Nephron progenitor cell (in vitro differentiated cells): ENCODE measurements at regions not wholly inside any gene's neighbourhood (a gene's known extent, or its start where the extent isn't known, plus 50 kb on each side); places are given as distances from the start of the nearest gene placed in this dataset.

Experiments used
- DNase-seq: peaks from one replicate; pipeline ENCODE4 v3.0.0; 2021
- H3K27ac Mint-ChIP-seq: 2 replicates; pipeline ENCODE4 v1.8.0; 2021; ENCODE audit warnings: mild to moderate bottlenecking, moderate library complexity, mixed read lengths
- H3K27me3 Mint-ChIP-seq: 2 replicates; pipeline ENCODE4 v1.8.0; 2021; ENCODE audit warnings: mild to moderate bottlenecking, low read depth, mixed read lengths; ENCODE audit not compliant: poor library complexity
- H3K36me3 Mint-ChIP-seq: 2 replicates; pipeline ENCODE4 v1.8.0; 2021; ENCODE audit warnings: low read depth, mixed read lengths
- H3K4me1 Mint-ChIP-seq: 2 replicates; pipeline ENCODE4 v1.8.0; 2021; ENCODE audit warnings: mixed read lengths
- H3K4me3 Mint-ChIP-seq: 2 replicates; pipeline ENCODE4 v1.8.0; 2021; ENCODE audit warnings: mild to moderate bottlenecking, moderate library complexity, mixed read lengths
- H3K9me3 Mint-ChIP-seq: 2 replicates; pipeline ENCODE4 v1.8.0; 2021; ENCODE audit warnings: mild to moderate bottlenecking, moderate library complexity, mixed read lengths
- TF ChIP-seq, protein P1 (sequence below): fragments of 200-600 bp; sonication (generic); IDR thresholded peaks from 2 replicates; pipeline ENCODE4 v1.5.0; 2021; ENCODE audit warnings: antibody characterized with exemption

DNA sequence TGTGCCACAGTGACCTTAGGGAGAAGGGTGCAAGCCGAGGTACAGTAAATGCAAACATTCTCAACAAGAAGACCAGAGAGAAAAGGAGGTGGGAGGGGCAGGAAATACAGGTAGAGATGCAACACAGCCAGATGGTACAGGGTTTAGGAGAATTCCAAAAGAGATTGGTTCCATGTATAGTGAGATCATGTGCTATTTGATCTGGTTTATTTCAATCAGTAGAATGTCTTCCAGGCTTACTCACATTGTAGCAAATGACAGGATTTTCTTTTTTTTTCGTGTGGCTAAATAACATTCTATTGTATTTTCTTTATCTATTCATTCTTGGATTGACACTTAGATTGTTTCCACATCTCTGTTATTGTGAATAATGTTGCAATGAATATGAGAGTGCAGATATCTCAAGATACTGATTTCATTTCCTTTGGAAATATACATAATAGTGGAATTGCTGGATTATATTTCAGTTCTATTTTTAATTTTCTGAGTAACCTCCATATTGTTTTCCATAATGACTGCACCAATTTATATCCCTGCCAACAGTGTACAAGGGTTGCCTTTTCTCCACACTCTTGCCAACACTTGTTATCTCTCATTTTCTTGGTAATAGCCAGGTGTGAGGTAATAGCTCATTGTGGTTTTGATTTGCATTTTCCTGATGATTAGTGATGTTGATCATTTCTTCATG lies 107.8 kb upstream of the GAS1 start:
- peaks cover 9% of the 10 kb centered on the region for H3K4me1 Mint-ChIP-seq
- DNase-seq, result no peak
- TF ChIP-seq, protein P1, sequence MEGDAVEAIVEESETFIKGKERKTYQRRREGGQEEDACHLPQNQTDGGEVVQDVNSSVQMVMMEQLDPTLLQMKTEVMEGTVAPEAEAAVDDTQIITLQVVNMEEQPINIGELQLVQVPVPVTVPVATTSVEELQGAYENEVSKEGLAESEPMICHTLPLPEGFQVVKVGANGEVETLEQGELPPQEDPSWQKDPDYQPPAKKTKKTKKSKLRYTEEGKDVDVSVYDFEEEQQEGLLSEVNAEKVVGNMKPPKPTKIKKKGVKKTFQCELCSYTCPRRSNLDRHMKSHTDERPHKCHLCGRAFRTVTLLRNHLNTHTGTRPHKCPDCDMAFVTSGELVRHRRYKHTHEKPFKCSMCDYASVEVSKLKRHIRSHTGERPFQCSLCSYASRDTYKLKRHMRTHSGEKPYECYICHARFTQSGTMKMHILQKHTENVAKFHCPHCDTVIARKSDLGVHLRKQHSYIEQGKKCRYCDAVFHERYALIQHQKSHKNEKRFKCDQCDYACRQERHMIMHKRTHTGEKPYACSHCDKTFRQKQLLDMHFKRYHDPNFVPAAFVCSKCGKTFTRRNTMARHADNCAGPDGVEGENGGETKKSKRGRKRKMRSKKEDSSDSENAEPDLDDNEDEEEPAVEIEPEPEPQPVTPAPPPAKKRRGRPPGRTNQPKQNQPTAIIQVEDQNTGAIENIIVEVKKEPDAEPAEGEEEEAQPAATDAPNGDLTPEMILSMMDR, result no peak
- H3K27ac Mint-ChIP-seq, result no peak overlapping the region
- H3K36me3 Mint-ChIP-seq, result peaks cover 6% of the 10 kb centered on the region
- peaks cover 21% of the 10 kb centered on the region for H3K9me3 Mint-ChIP-seq
- no peak overlapping the region for H3K4me3 Mint-ChIP-seq
- H3K27me3 Mint-ChIP-seq, result peaks cover 6% of the 10 kb centered on the region

DNA sequence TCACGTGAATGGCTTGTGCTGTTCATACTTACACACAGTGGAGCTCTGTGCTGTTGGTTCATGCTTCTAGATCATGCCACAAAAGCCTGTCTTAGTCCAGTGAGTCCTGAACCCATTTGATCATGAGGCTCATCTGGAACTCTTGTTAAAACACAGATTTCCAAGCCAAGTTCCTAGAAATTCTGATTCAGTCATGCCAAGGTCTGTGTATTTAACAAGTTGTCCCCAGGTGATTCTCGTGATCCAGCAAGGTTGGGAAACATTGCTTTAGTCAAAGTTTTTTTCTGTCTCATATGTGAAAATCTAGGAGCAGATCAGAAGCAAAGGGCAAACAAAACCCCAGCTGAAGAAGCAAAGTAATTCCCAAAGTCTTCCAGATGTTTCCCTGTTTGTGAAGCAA lies 112.5 kb upstream of the GAS1 start:
- no peak for DNase-seq
- Mint-ChIP-seq H3K36me3 (peaks cover 6% of the 10 kb centered on the region), H3K4me1 (peaks cover 17% of the 10 kb centered on the region), H3K27ac (no peak overlapping the region), H3K27me3 (peaks cover 11% of the 10 kb centered on the region), H3K4me3 (no peak overlapping the region), H3K9me3 (peaks cover 17% of the 10 kb centered on the region)
- TF ChIP-seq, protein P1, result no peak

DNA sequence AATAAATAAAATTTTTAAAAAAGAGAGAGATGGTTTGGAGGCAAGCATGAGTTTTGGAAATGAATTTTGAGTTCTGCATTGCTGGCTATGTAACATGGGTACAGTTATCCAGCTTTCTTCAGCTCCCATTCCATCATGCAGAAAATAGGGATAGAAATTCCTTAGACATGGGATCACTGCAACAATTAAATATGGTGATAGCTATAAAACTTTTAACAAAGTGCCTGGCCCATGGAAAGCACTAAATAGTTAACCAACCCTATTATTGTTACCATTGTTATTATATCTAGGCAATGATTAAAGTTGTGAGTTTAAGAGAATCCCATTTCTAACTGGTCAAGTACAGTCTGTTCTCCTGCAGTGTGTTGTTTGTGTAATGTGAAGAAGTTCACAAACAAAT lies 115.4 kb upstream of the GAS1 start:
- no peak overlapping the region for H3K4me3 Mint-ChIP-seq
- H3K9me3 Mint-ChIP-seq, result peaks cover 17% of the 10 kb centered on the region
- H3K4me1 Mint-ChIP-seq, result peaks cover 23% of the 10 kb centered on the region
- DNase-seq, result no peak
- TF ChIP-seq, protein P1, result no peak
- H3K27ac Mint-ChIP-seq, result no peak overlapping the region
- peaks cover 7% of the 10 kb centered on the region for H3K27me3 Mint-ChIP-seq
- H3K36me3 Mint-ChIP-seq, result peaks cover 6% of the 10 kb centered on the region

DNA sequence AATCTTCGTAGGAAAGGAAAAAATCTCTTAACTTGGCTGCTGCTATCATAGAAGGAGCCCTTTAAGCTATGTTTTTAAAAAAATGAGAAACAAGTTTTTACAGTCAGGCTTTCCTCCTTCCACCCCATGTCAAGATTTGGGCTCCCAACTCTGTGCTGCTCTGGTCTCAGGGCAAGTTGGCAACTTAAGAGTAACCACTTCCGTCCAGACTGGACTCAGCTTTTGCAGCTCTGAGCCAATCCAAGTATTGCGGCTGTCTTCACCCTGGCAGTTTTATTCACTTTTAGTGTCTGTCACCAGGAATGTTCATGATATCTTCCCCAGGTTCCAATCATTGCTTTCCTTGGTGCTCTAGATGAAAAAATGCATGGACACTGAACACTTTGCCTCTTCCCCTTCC lies 115.9 kb upstream of the GAS1 start:
- TF ChIP-seq, protein P1, result no peak
- H3K9me3 Mint-ChIP-seq, result peaks cover 13% of the 10 kb centered on the region
- H3K27me3 Mint-ChIP-seq, result peaks cover 5% of the 10 kb centered on the region
- H3K27ac Mint-ChIP-seq, result no peak overlapping the region
- H3K4me1 Mint-ChIP-seq, result peaks cover 27% of the 10 kb centered on the region
- peaks cover 6% of the 10 kb centered on the region for H3K36me3 Mint-ChIP-seq
- no peak for DNase-seq
- no peak overlapping the region for H3K4me3 Mint-ChIP-seq

DNA sequence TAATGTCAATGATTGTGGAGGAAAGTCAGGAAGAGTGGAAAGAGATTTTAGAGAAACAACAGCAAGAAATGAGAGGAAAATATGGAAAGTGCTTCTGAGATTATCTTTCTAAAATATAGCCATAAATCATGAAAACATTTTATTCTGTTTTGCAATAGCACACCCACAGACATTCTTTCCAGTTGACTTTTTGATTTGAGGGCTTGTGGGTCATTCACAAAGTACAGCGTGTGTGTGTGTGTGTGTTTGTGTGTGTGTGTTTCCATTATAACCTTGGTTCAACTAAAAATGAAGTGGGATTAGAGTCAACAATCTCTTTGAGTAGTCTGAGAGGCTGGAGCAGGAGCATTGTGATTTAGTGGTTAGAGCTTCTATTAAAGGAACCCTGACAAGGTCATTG lies 116.6 kb upstream of the GAS1 start:
- no peak overlapping the region for H3K27ac Mint-ChIP-seq
- H3K27me3 Mint-ChIP-seq, result peaks cover 5% of the 10 kb centered on the region
- H3K9me3 Mint-ChIP-seq, result peaks cover 9% of the 10 kb centered on the region
- peaks cover 31% of the 10 kb centered on the region for H3K4me1 Mint-ChIP-seq
- TF ChIP-seq, protein P1, result no peak
- no peak overlapping the region for H3K4me3 Mint-ChIP-seq
- no peak for DNase-seq
- H3K36me3 Mint-ChIP-seq, result peaks cover 2% of the 10 kb centered on the region

DNA sequence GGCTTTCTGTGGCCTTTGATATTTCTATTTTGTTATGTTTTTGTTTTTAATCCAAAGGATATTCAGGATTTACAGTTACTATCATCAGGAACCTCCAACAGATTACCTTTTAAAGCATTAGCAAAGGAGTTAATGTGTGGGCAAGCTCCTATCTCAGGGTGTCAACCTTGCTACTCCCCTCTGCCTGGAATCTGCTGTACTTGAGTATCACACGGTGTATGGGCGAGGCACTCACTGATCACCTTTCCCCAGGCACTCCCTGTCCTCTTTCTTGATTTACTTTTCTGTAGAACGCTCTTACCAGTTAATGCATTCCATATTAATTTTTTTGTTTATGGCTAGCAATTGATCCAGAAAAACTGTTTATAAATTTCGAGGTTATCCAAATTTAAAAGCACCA lies 117.0 kb upstream of the GAS1 start:
- peaks cover 32% of the 10 kb centered on the region for H3K4me1 Mint-ChIP-seq
- TF ChIP-seq, protein P1, result no peak
- H3K27me3 Mint-ChIP-seq, result peaks cover 5% of the 10 kb centered on the region
- DNase-seq, result no peak
- H3K4me3 Mint-ChIP-seq, result no peak overlapping the region
- H3K27ac Mint-ChIP-seq, result no peak overlapping the region
- no peaks in the 10 kb centered on the region for H3K36me3 Mint-ChIP-seq
- peaks cover 5% of the 10 kb centered on the region for H3K9me3 Mint-ChIP-seq
